Upper lobe of left lung (tissue), 4 donors: ENCODE measurements at regions not wholly inside any gene's neighbourhood (a gene's known extent, or its start where the extent isn't known, plus 50 kb on each side); places are given as distances from the start of the nearest gene placed in this dataset.

Experiments
- CTCF ChIP-seq, 6 experiments: fragments of 450-650 bp in 4 of 6; fragments of 200-600 bp in 2 of 6; sonication (generic) in 2 of 6; IDR thresholded peaks; one replicate each; pipeline ENCODE4 v1.5.1; 2016 to 2019; ENCODE audit warnings: antibody characterized with exemption in 6 of 6
- EP300 ChIP-seq, 4 donors: sonication (generic); formaldehyde crosslinking; IDR thresholded peaks; one replicate each; pipeline ENCODE4 v1.5.1; 2017; ENCODE audit warnings: antibody characterized with exemption in 4 of 4, control low read depth in 2 of 4

GRCh38 chr11:98836156-98836555, 184.6 kb upstream of the CNTN5 start:
- TF ChIP-seq CTCF (IDR thresholded peaks at IDR 0.05): no peak
- no peak for TF ChIP-seq EP300 (IDR thresholded peaks at IDR 0.05)
